GM12891 (cell line): ENCODE measurements at regions not wholly inside any gene's neighbourhood (a gene's known extent, or its start where the extent isn't known, plus 50 kb on each side); places are given as distances from the start of the nearest gene placed in this dataset.

ENCODE experiments used
- POLR2A ChIP-seq: IDR thresholded peaks from 2 replicates; pipeline ENCODE4 v1.6.1; 2011; ENCODE audit warnings: low read depth, low read length, control low read depth
- POLR2AphosphoS5 ChIP-seq: IDR thresholded peaks from 2 replicates; pipeline ENCODE4 v1.6.1; 2011; ENCODE audit warnings: low read depth, low read length, control low read depth
- SPI1 ChIP-seq: IDR thresholded peaks from 2 replicates; pipeline ENCODE4 v1.6.1; 2011; ENCODE audit warnings: low read depth, low read length, control low read depth
- TAF1 ChIP-seq: IDR thresholded peaks from 2 replicates; pipeline ENCODE4 v1.6.1; 2011; ENCODE audit warnings: low read depth, low read length, control low read depth

DNA sequence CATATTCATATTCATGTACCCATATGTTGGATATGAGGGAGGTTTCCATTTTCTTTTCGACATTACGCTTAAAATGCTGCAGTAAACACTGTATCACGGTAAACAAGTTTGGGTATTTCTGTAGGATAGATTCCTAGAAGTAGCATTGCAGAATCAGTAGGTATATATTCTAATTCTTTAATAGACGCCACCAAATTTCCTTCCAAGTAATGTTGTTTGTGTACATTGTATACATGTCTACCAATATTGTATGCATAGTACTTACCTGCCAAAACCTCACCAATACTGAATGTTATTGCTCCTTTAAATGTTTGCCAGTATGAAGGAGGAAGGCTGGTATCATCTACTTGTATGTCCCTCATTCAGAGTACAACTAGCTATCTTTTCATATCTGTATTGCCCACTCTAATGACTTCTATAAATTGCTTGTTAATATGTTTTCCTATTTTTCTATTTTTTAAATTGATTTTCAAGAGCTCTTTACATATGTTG lies 56.1 kb upstream of the ZNF536 start:
- TF ChIP-seq POLR2A (no peak), POLR2AphosphoS5 (no peak), TAF1 (no peak), SPI1 (no peak)
